CD14-positive monocyte (primary cell): ENCODE measurements at regions not wholly inside any gene's neighbourhood (a gene's known extent, or its start where the extent isn't known, plus 50 kb on each side); places are given as distances from the start of the nearest gene placed in this dataset.
A peak's percentile ranks its signal among the peaks of the same experiment; 100 is the strongest.

Experiments
- DNase-seq, 3 donors: peaks; one replicate each; pipeline ENCODE4 v3.0.0-alpha.2; 2011 to 2022
- H2AFZ ChIP-seq: 2 replicates; pipeline ENCODE4 v1.6.0; 2012; ENCODE audit warnings: mild to moderate bottlenecking, low read depth, low read length, inconsistent platforms; ENCODE audit not compliant: insufficient read depth, poor library complexity, severe bottlenecking
- H3K27ac ChIP-seq, 2 donors: 1 replicate in 1 of 2; 2 replicates in 1 of 2; pipeline ENCODE4 v1.5.1; 2012 to 2013; ENCODE audit warnings: low read length in 2 of 2, control low read depth in 1 of 2, inconsistent platforms in 1 of 2, low read depth in 1 of 2, mild to moderate bottlenecking in 1 of 2
- H3K27me3 ChIP-seq, 2 donors: one replicate each; pipeline versions ENCODE4 v1.6.0 to v1.6.1; 2011 to 2013; ENCODE audit warnings: low read length in 2 of 2; ENCODE audit not compliant: control insufficient read depth in 2 of 2, insufficient read depth in 2 of 2
- H3K36me3 ChIP-seq, 2 donors: replicated peaks in 1 of 2; 1 replicate in 1 of 2; 2 replicates in 1 of 2; pipeline versions ENCODE4 v1.5.1 to v1.6.1; 2012 to 2013; ENCODE audit warnings: low read length in 2 of 2, control low read depth in 1 of 2, inconsistent platforms in 1 of 2, mild to moderate bottlenecking in 1 of 2; ENCODE audit not compliant: insufficient read depth in 2 of 2, control insufficient read depth in 1 of 2
- H3K4me1 ChIP-seq, 2 donors: 1 replicate in 1 of 2; 2 replicates in 1 of 2; pipeline versions ENCODE4 v1.5.1 to v1.6.1; 2012 to 2013; ENCODE audit warnings: low read length in 2 of 2, control low read depth in 1 of 2, inconsistent platforms in 1 of 2, mild to moderate bottlenecking in 1 of 2, moderate library complexity in 1 of 2; ENCODE audit not compliant: insufficient read depth in 2 of 2, control insufficient read depth in 1 of 2
- H3K4me2 ChIP-seq: replicated peaks from 2 replicates; pipeline ENCODE3; 2012; ENCODE audit warnings: low read length, moderate library complexity, mild to moderate bottlenecking; ENCODE audit not compliant: poor library complexity, severe bottlenecking; ENCODE audit errors: extremely low read depth
- H3K4me3 ChIP-seq, 3 experiments: fragments of 200-600 bp in 1 of 3; sonication (generic) in 1 of 3; replicated peaks in 1 of 3; 1 replicate in 2 of 3; 2 replicates in 1 of 3; pipeline ENCODE4 v1.5.1; 2011 to 2013; ENCODE audit warnings: low read length in 3 of 3, mild to moderate bottlenecking in 3 of 3, control low read depth in 2 of 3, low read depth in 2 of 3, inconsistent platforms in 1 of 3, moderate library complexity in 1 of 3
- H3K79me2 ChIP-seq: 2 replicates; pipeline ENCODE4 v1.6.0; 2012; ENCODE audit warnings: mild to moderate bottlenecking, control low read depth, inconsistent platforms, low read length, moderate library complexity; ENCODE audit not compliant: insufficient read depth
- H3K9ac ChIP-seq: 2 replicates; pipeline ENCODE4 v1.6.0; 2017; ENCODE audit warnings: low read length, mild to moderate bottlenecking; ENCODE audit not compliant: insufficient read depth, poor library complexity, severe bottlenecking
- H3K9me3 ChIP-seq, 2 donors: replicated peaks in 1 of 2; 1 replicate in 1 of 2; 2 replicates in 1 of 2; pipeline versions ENCODE4 v1.5.1 to v1.6.1; 2012 to 2013; ENCODE audit warnings: low read length in 2 of 2, control low read depth in 1 of 2; ENCODE audit not compliant: control insufficient read depth in 1 of 2, insufficient read depth in 1 of 2
- H4K20me1 ChIP-seq: 2 replicates; pipeline ENCODE4 v1.6.0; 2012; ENCODE audit warnings: mild to moderate bottlenecking, low read length, control low read depth, moderate library complexity; ENCODE audit not compliant: insufficient read depth
- H3K27ac Mint-ChIP-seq, 7 donors: one replicate each; pipeline ENCODE4 v1.8.0; 2020; ENCODE audit warnings: mild to moderate bottlenecking in 7 of 7, mixed read lengths in 7 of 7, moderate library complexity in 6 of 7, inconsistent platforms in 2 of 7
- H3K27me3 Mint-ChIP-seq, 3 donors: one replicate each; pipeline ENCODE4 v1.8.0; 2021 to 2022; ENCODE audit warnings: low read depth in 3 of 3, mild to moderate bottlenecking in 3 of 3, mixed read lengths in 3 of 3, moderate library complexity in 3 of 3, inconsistent platforms in 1 of 3
- H3K36me3 Mint-ChIP-seq, 2 donors: one replicate each; pipeline ENCODE4 v1.8.0; 2020; ENCODE audit warnings: mixed read lengths in 2 of 2, inconsistent platforms in 1 of 2, mild to moderate bottlenecking in 1 of 2
- H3K4me1 Mint-ChIP-seq: one replicate; pipeline ENCODE4 v1.8.0; 2020; ENCODE audit warnings: mild to moderate bottlenecking, mixed read lengths
- H3K4me3 Mint-ChIP-seq, 2 donors: one replicate each; pipeline ENCODE4 v1.8.0; 2020; ENCODE audit warnings: mild to moderate bottlenecking in 2 of 2, mixed read lengths in 2 of 2, moderate library complexity in 1 of 2
- H3K9me3 Mint-ChIP-seq, 7 donors: one replicate each; pipeline ENCODE4 v1.8.0; 2020 to 2022; ENCODE audit warnings: mixed read lengths in 7 of 7, mild to moderate bottlenecking in 6 of 7, moderate library complexity in 6 of 7, inconsistent platforms in 2 of 7
- CTCF ChIP-seq: fragments of 200-600 bp; IDR thresholded peaks from one replicate; pipeline ENCODE4 v1.8.0; 2022; ENCODE audit warnings: antibody characterized with exemption, mild to moderate bottlenecking
- WGBS: methylation state at CpG from one replicate; pipeline ENCODE4 v1.1.5; 2013; ENCODE audit warnings: missing lambda C conversion rate; ENCODE audit not compliant: insufficient coverage; 5-methylcytosine and 5-hydroxymethylcytosine counted together
- intact Hi-C, 2 donors: fragments of 100-400 bp; cut with micrococcal nuclease; formaldehyde crosslinking; loops; one replicate each; pipeline versions ENCODE4 v1.15.0 to v1.15.1; 2023

- Mint-ChIP-seq H3K4me1 (peaks cover 8% of the 10 kb centered on the region), H3K4me3 (no peak overlapping the region), H3K36me3 (no peaks in the 10 kb centered on the region), H3K9me3 (peaks cover 3 to 13% (median 8%) of the 10 kb centered on the region in 7 donors), H3K27ac (peak overlapping the region in 1 of 7 donors; percentile 23), H3K27me3 (peaks cover 7 to 13% (median 11%) of the 10 kb centered on the region in 3 donors)
- Histone ChIP-seq H2AFZ (no peak overlapping the region), H4K20me1 (no peaks in the 10 kb centered on the region), H3K27ac (no peak overlapping the region), H3K4me1 (peaks cover 5 to 6% of the 10 kb centered on the region in 2 donors), H3K79me2 (no peaks in the 10 kb centered on the region), H3K4me2 (no peak overlapping the region), H3K4me3 (no peak overlapping the region), H3K27me3 (peaks cover 3 to 4% of the 10 kb centered on the region in 2 donors), H3K9me3 (peaks cover 0 to 5% of the 10 kb centered on the region in 2 donors), H3K36me3 (no peaks in the 10 kb centered on the region), H3K9ac (no peak overlapping the region)
- intact Hi-C loops: no loop called here
- no peak for DNase-seq
- WGBS: 50% methylated on average over 2 of the region's 4 CpGs
- no peak for TF ChIP-seq CTCF
Observed at GRCh38 chr11:44408141-44408540, 98.2 kb upstream of the ALX4 start.

GRCh38 chr11:44408711-44409470 lies 99.0 kb upstream of the ALX4 start:
- H3K79me2 ChIP-seq: no peaks in the 10 kb centered on the region
- H3K9me3 ChIP-seq: peaks cover 0 to 5% of the 10 kb centered on the region in 2 donors
- 93% methylated on average over 6 of the region's 6 CpGs for WGBS
- Mint-ChIP-seq H3K27me3 (peaks cover 7 to 13% (median 11%) of the 10 kb centered on the region in 3 donors), H3K36me3 (no peaks in the 10 kb centered on the region), H3K27ac (no peak overlapping the region), H3K9me3 (peaks cover 3 to 13% (median 8%) of the 10 kb centered on the region in 7 donors), H3K4me1 (peaks cover 8% of the 10 kb centered on the region), H3K4me3 (no peak overlapping the region)
- H3K4me1 ChIP-seq: peaks cover 5 to 6% of the 10 kb centered on the region in 2 donors
- H3K36me3 ChIP-seq: no peaks in the 10 kb centered on the region
- H3K27me3 ChIP-seq: peaks cover 4 to 5% of the 10 kb centered on the region in 2 donors
- no peak for DNase-seq
- no peak overlapping the region for H2AFZ ChIP-seq
- intact Hi-C loops: no loop called here
- no peak for TF ChIP-seq CTCF
- H4K20me1 ChIP-seq: no peaks in the 10 kb centered on the region
- no peak overlapping the region for H3K4me2 ChIP-seq
- H3K9ac ChIP-seq: no peak overlapping the region
- H3K4me3 ChIP-seq: no peak overlapping the region
- no peak overlapping the region for H3K27ac ChIP-seq
